LNCaP clone FGC (cell line): ENCODE measurements at regions not wholly inside any gene's neighbourhood (a gene's known extent, or its start where the extent isn't known, plus 50 kb on each side); places are given as distances from the start of the nearest gene placed in this dataset.

ENCODE experiments used
- DNase-seq: peaks from one replicate; pipeline ENCODE4 v3.0.0-alpha.2; 2011; ENCODE audit warnings: low read depth
- H3K4me3 ChIP-seq: 2 replicates; pipeline ENCODE4 v1.5.1; 2011; ENCODE audit warnings: mild to moderate bottlenecking, low read depth, low read length, control low read depth
- CTCF ChIP-seq: IDR thresholded peaks from 2 replicates; pipeline ENCODE4 v1.5.1; 2012; ENCODE audit warnings: mild to moderate bottlenecking; ENCODE audit not compliant: control insufficient read depth, insufficient read depth; ENCODE audit errors: extremely low read depth

DNA sequence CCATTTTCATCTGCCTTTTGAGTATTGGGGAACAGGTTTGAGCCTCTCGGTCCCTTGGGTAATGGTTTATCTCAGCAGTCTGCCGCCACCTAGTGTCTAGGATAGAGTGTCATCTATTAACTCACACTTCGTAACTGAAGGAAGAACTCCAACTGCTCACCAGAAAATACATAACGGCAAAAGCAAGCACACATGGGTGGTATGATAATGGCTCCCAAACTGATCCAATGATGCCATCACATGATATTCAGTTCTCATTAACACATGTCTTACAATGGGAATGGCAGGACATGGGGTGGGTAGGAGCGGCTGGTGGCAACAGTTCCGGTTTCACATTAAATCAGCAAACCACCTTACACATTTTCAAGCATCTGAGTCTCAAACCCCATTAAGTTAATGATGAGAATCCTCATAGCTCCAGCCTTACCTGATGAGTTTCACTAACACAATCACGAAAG, 110.7 kb upstream of the PHACTR1 start:
- peak; percentile 85 for TF ChIP-seq CTCF
- peak; percentile 38 for DNase-seq
- no peak overlapping the region for H3K4me3 ChIP-seq

- H3K4me3 ChIP-seq, result no peak overlapping the region
- no peak for DNase-seq
- no peak for TF ChIP-seq CTCF
These were observed 110.0 kb upstream of the PHACTR1 start for GRCh38 chr6:12606616-12607015.

- TF ChIP-seq CTCF, result no peak
- DNase-seq, result no peak
- no peak overlapping the region for H3K4me3 ChIP-seq
These were observed 108.3 kb upstream of the PHACTR1 start for GRCh38 chr6:12608016-12608860.

GRCh38 chr6:12608874-12609273, 107.7 kb upstream of the PHACTR1 start:
- no peak overlapping the region for H3K4me3 ChIP-seq
- DNase-seq, result no peak
- TF ChIP-seq CTCF, result no peak

- DNase-seq, result no peak
- TF ChIP-seq CTCF, result no peak
These were observed 106.8 kb upstream of the PHACTR1 start for GRCh38 chr6:12609751-12610150.

GRCh38 chr6:12610862-12611261, 105.7 kb upstream of the PHACTR1 start:
- no peak overlapping the region for H3K4me3 ChIP-seq
- no peak for TF ChIP-seq CTCF
- DNase-seq, result no peak

More at GRCh38 chr6:12609751-12610150, 106.8 kb upstream of the PHACTR1 start:
- no peak overlapping the region for H3K4me3 ChIP-seq

GRCh38 chr6:12613811-12614210, 102.8 kb upstream of the PHACTR1 start:
- no peak for TF ChIP-seq CTCF
- H3K4me3 ChIP-seq, result no peak overlapping the region
- no peak for DNase-seq
